Hepatocyte (in vitro differentiated cells): ENCODE measurements at regions not wholly inside any gene's neighbourhood (a gene's known extent, or its start where the extent isn't known, plus 50 kb on each side); places are given as distances from the start of the nearest gene placed in this dataset.

Experiments used
- DNase-seq: peaks from one replicate; pipeline ENCODE4 v3.0.0-alpha.2; 2016; ENCODE audit warnings: low spot score
- H2AFZ ChIP-seq: fragments of 200-600 bp; sonication (generic); 2 replicates; pipeline ENCODE4 v1.6.0; 2016; ENCODE audit warnings: antibody characterized with exemption, mild to moderate bottlenecking
- H3K27ac ChIP-seq: fragments of 200-600 bp; sonication (generic); 2 replicates; pipeline ENCODE4 v1.5.1; 2016; ENCODE audit warnings: mild to moderate bottlenecking
- H3K27me3 ChIP-seq: fragments of 200-600 bp; sonication (generic); 2 replicates; pipeline ENCODE4 v1.6.1; 2016
- H3K36me3 ChIP-seq: fragments of 200-600 bp; sonication (generic); replicated peaks from 2 replicates; pipeline ENCODE4 v1.5.1; 2016; ENCODE audit warnings: low read depth; ENCODE audit not compliant: insufficient read depth
- H3K4me1 ChIP-seq: fragments of 200-600 bp; sonication (generic); 2 replicates; pipeline ENCODE4 v1.5.1; 2016; ENCODE audit warnings: mild to moderate bottlenecking, moderate library complexity; ENCODE audit not compliant: insufficient read depth
- H3K4me2 ChIP-seq: fragments of 200-600 bp; sonication (generic); 2 replicates; pipeline ENCODE4 v1.6.0; 2016
- H3K4me3 ChIP-seq: fragments of 200-600 bp; sonication (generic); 2 replicates; pipeline ENCODE4 v1.5.1; 2016; ENCODE audit warnings: mild to moderate bottlenecking
- H3K79me2 ChIP-seq: fragments of 200-600 bp; sonication (generic); 2 replicates; pipeline ENCODE4 v1.6.0; 2017; ENCODE audit warnings: mild to moderate bottlenecking
- H3K9me2 ChIP-seq: fragments of 200-600 bp; sonication (generic); replicated peaks from 2 replicates; pipeline ENCODE4 v1.6.0; 2017; ENCODE audit warnings: mild to moderate bottlenecking; ENCODE audit not compliant: insufficient read depth
- H3K9me3 ChIP-seq: fragments of 200-600 bp; sonication (generic); 2 replicates; pipeline ENCODE4 v1.5.1; 2016; ENCODE audit warnings: low read depth, mild to moderate bottlenecking
- H4K20me1 ChIP-seq: fragments of 200-600 bp; sonication (generic); 2 replicates; pipeline ENCODE4 v1.6.0; 2016; ENCODE audit warnings: mild to moderate bottlenecking; ENCODE audit not compliant: insufficient read depth, poor library complexity, severe bottlenecking
- EZH2 ChIP-seq: fragments of 200-600 bp; sonication (generic); IDR thresholded peaks from 2 replicates; pipeline ENCODE4 v1.6.1; 2016; ENCODE audit warnings: antibody characterized with exemption, mild to moderate bottlenecking, borderline replicate concordance
- EZH2phosphoT487 ChIP-seq: fragments of 200-600 bp; sonication (generic); IDR thresholded peaks from one replicate; pipeline ENCODE4 v1.6.1; 2018; ENCODE audit warnings: antibody characterized with exemption, mild to moderate bottlenecking, low read depth, moderate library complexity; ENCODE audit not compliant: unreplicated experiment, severe bottlenecking
- WGBS: methylation state at CpG from one replicate; pipeline ENCODE4 v1.1.6; 2016; ENCODE audit warnings: low lambda C conversion rate; ENCODE audit errors: missing lambda C conversion rate; 5-methylcytosine and 5-hydroxymethylcytosine counted together
- TF ChIP-seq, protein P1 (sequence below): fragments of 200-600 bp; sonication (generic); IDR thresholded peaks from 2 replicates; pipeline ENCODE4 v1.5.1; 2016; ENCODE audit warnings: antibody characterized with exemption, mild to moderate bottlenecking; ENCODE audit not compliant: poor library complexity

DNA sequence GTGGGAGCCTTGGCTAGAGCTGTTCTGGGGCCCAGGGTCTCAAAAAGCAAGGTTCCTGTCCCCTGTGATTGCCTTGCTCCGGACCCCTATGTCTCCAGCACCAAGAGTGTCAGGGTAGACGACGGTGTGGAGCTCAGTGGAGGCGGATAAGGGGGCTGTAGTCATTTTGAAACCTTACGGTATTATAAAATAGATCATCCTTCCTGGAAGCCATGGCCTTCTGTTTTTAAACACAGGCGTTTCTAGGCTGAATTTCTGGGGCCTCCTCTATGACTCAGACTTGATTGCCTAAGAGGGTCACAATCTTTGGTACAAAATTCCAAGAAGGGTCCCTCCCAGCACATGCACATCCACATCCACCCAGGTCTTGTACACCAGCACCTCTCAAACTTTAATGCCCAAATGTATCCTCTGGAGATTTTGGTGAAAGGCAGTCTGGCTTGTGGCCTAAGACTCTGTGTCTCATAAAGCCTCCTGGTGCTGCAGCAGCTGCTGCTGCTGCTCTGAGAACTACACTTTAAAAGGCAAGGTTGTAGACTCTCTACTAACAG lies 70.5 kb upstream of the XCR1 start:
- 77% methylated on average over 6 of the region's 6 CpGs for WGBS
- no peaks in the 10 kb centered on the region for H3K79me2 ChIP-seq
- no peak overlapping the region for H2AFZ ChIP-seq
- H3K36me3 ChIP-seq, result no peaks in the 10 kb centered on the region
- H3K27me3 ChIP-seq, result no peaks in the 10 kb centered on the region
- no peak for TF ChIP-seq EZH2phosphoT487
- TF ChIP-seq, protein P1, sequence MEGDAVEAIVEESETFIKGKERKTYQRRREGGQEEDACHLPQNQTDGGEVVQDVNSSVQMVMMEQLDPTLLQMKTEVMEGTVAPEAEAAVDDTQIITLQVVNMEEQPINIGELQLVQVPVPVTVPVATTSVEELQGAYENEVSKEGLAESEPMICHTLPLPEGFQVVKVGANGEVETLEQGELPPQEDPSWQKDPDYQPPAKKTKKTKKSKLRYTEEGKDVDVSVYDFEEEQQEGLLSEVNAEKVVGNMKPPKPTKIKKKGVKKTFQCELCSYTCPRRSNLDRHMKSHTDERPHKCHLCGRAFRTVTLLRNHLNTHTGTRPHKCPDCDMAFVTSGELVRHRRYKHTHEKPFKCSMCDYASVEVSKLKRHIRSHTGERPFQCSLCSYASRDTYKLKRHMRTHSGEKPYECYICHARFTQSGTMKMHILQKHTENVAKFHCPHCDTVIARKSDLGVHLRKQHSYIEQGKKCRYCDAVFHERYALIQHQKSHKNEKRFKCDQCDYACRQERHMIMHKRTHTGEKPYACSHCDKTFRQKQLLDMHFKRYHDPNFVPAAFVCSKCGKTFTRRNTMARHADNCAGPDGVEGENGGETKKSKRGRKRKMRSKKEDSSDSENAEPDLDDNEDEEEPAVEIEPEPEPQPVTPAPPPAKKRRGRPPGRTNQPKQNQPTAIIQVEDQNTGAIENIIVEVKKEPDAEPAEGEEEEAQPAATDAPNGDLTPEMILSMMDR, result no peak
- no peak for TF ChIP-seq EZH2
- no peaks in the 10 kb centered on the region for H4K20me1 ChIP-seq
- no peaks in the 10 kb centered on the region for H3K9me2 ChIP-seq
- no peak overlapping the region for H3K4me3 ChIP-seq
- no peak for DNase-seq
- no peaks in the 10 kb centered on the region for H3K4me1 ChIP-seq
- H3K27ac ChIP-seq, result peak overlapping the region; percentile 71
- H3K9me3 ChIP-seq, result no peaks in the 10 kb centered on the region
- H3K4me2 ChIP-seq, result no peak overlapping the region

DNA sequence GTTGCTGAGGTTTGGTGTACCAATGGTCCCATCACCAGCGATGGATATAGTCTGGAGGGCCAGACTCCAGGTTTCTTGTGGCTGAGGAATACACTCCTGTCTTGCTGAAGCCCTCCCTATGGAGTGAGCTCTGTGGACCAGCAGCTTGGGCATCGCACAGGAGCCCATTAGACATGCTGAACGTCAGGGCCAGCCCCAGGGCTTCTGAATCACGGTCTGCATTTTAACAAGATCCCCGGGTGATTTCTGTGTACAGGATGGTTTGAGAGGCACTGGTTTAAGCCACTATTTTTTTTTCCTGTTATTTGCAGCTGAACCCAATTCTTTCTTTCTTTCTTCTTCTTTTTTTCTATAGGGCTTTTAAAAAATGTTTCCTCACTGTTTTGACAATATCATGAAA lies 69.5 kb upstream of the XCR1 start:
- Histone ChIP-seq H3K36me3 (no peaks in the 10 kb centered on the region), H3K4me3 (no peak overlapping the region), H3K9me3 (no peaks in the 10 kb centered on the region), H3K4me1 (no peaks in the 10 kb centered on the region), H3K27me3 (no peaks in the 10 kb centered on the region), H3K27ac (no peak overlapping the region), H3K79me2 (no peaks in the 10 kb centered on the region), H3K4me2 (no peak overlapping the region), H3K9me2 (no peaks in the 10 kb centered on the region), H2AFZ (no peak overlapping the region), H4K20me1 (no peaks in the 10 kb centered on the region)
- DNase-seq, result no peak
- TF ChIP-seq EZH2, result no peak
- TF ChIP-seq, protein P1, result no peak
- no peak for TF ChIP-seq EZH2phosphoT487
- WGBS, result 72% methylated on average over 5 of the region's 5 CpGs

- DNase-seq, result no peak
- Histone ChIP-seq H3K4me1 (no peaks in the 10 kb centered on the region), H3K4me2 (no peak overlapping the region), H2AFZ (no peak overlapping the region), H3K27ac (no peak overlapping the region), H3K27me3 (no peaks in the 10 kb centered on the region), H3K9me3 (no peaks in the 10 kb centered on the region), H3K4me3 (no peak overlapping the region), H3K9me2 (no peaks in the 10 kb centered on the region), H3K79me2 (no peaks in the 10 kb centered on the region), H4K20me1 (no peaks in the 10 kb centered on the region), H3K36me3 (no peaks in the 10 kb centered on the region)
- TF ChIP-seq, protein P1, result no peak
- TF ChIP-seq EZH2, result no peak
- WGBS, result 83% methylated on average over 4 of the region's 4 CpGs
Measured at GRCh38 chr3:46096336-46096735, 69.1 kb upstream of the XCR1 start.

DNA sequence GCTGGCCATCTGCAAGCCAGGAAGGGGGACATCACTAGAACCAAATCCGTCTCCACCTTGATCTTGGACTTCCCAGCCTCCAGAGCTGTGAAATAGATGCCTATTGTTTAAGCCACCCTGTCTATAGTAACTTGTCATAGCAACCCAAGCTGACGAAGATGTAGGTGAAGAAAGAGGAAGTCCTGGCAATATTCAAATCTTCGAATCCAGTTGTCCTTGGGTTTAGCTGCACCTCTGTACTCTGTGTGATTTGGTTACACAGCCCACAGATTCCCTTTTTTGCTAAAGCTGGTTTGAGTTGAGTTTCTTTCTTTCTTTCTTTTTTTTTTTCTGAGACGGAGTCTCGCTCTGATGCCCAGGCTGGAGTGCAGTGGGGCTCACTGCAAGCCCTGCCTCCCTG lies 68.0 kb upstream of the XCR1 start:
- WGBS, result 97% methylated on average over 5 of the region's 5 CpGs
- Histone ChIP-seq H2AFZ (no peak overlapping the region), H3K27me3 (no peaks in the 10 kb centered on the region), H3K27ac (no peak overlapping the region), H4K20me1 (no peaks in the 10 kb centered on the region), H3K9me2 (no peaks in the 10 kb centered on the region), H3K4me3 (no peak overlapping the region), H3K4me1 (no peaks in the 10 kb centered on the region), H3K79me2 (no peaks in the 10 kb centered on the region), H3K9me3 (no peaks in the 10 kb centered on the region), H3K4me2 (no peak overlapping the region), H3K36me3 (no peaks in the 10 kb centered on the region)
- TF ChIP-seq EZH2, result no peak
- TF ChIP-seq EZH2phosphoT487, result no peak
- TF ChIP-seq, protein P1, result no peak
- DNase-seq, result no peak
